Karpas-422 (cell line): ENCODE measurements at regions not wholly inside any gene's neighbourhood (a gene's known extent, or its start where the extent isn't known, plus 50 kb on each side); places are given as distances from the start of the nearest gene placed in this dataset.

Source experiments
- DNase-seq: peaks from one replicate; pipeline ENCODE4 v3.0.0-alpha.2; 2015
- H2AFZ ChIP-seq: fragments of 200-600 bp; sonication (generic); 2 replicates; pipeline ENCODE4 v1.6.1; 2014; ENCODE audit warnings: antibody characterized with exemption, low read length, mixed read lengths
- H3K27ac ChIP-seq: fragments of 200-600 bp; sonication (generic); 2 replicates; pipeline ENCODE4 v1.5.1; 2014; ENCODE audit warnings: mild to moderate bottlenecking, low read length, moderate library complexity
- H3K27me3 ChIP-seq: fragments of 200-600 bp; sonication (generic); 2 replicates; pipeline ENCODE4 v1.6.1; 2014; ENCODE audit warnings: low read length, mixed read lengths
- H3K36me3 ChIP-seq: fragments of 200-600 bp; sonication (generic); 2 replicates; pipeline ENCODE4 v1.6.1; 2014; ENCODE audit warnings: low read length, mixed read lengths; ENCODE audit not compliant: insufficient read depth
- H3K4me1 ChIP-seq: fragments of 200-600 bp; sonication (generic); 2 replicates; pipeline ENCODE4 v1.6.1; 2014; ENCODE audit warnings: mild to moderate bottlenecking, low read length, mixed read lengths
- H3K4me2 ChIP-seq: fragments of 200-600 bp; sonication (generic); 2 replicates; pipeline ENCODE4 v1.6.1; 2014; ENCODE audit warnings: low read length, low read depth, mild to moderate bottlenecking; ENCODE audit not compliant: poor library complexity, severe bottlenecking
- H3K4me3 ChIP-seq: fragments of 200-600 bp; sonication (generic); 2 replicates; pipeline ENCODE4 v1.5.1; 2014; ENCODE audit warnings: mild to moderate bottlenecking, antibody characterized with exemption, low read length, mixed read lengths
- H3K79me2 ChIP-seq: fragments of 200-600 bp; sonication (generic); 2 replicates; pipeline ENCODE4 v1.6.1; 2014; ENCODE audit warnings: mild to moderate bottlenecking, low read length, mixed read lengths
- H3K9ac ChIP-seq: fragments of 200-600 bp; sonication (generic); 2 replicates; pipeline ENCODE4 v1.6.0; 2014; ENCODE audit warnings: low read length
- H3K9me2 ChIP-seq: fragments of 200-600 bp; sonication (generic), shearing (Covaris generic); replicated peaks from 2 replicates; pipeline ENCODE4 v1.6.0; 2014; ENCODE audit warnings: mild to moderate bottlenecking, low read length, moderate library complexity; ENCODE audit not compliant: insufficient read depth
- H3K9me3 ChIP-seq: fragments of 300-700, 200-600 bp; sonication (generic); 2 replicates; pipeline ENCODE4 v1.6.1; 2014; ENCODE audit warnings: low read length, mixed read lengths
- H4K20me1 ChIP-seq: fragments of 200-600 bp; sonication (generic); 2 replicates; pipeline ENCODE4 v1.6.1; 2014; ENCODE audit warnings: mild to moderate bottlenecking, antibody characterized with exemption, low read length, low read depth; ENCODE audit not compliant: insufficient read depth

DNA sequence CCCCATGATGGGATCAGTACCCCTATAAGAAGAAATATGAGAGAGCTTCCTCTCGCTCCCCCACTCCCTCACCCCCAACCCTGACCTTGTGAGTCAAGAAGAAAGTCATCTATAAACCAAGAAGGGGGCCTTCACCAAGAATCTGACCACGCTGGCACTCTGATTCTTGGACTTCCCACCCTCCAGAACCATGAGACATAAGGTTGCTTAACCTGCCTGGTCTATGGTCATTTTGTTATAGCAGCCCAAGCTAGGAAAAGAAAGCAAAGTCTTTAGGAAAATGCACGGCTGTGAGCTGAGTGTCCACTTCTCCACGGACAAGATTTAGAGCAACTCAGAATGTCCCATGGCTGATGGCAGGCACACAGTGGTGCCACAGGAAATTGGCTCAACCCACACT is 333.5 kb downstream of the SOX9 start:
- DNase-seq, result no peak
- H3K4me2 ChIP-seq, result no peak overlapping the region
- H2AFZ ChIP-seq, result no peak overlapping the region
- no peak overlapping the region for H3K9ac ChIP-seq
- no peaks in the 10 kb centered on the region for H3K79me2 ChIP-seq
- no peaks in the 10 kb centered on the region for H3K4me1 ChIP-seq
- H4K20me1 ChIP-seq, result no peaks in the 10 kb centered on the region
- H3K27me3 ChIP-seq, result 0 out of 2 replicates have a peak, but pooled peaks cover 3% of the 10 kb centered on the region
- H3K4me3 ChIP-seq, result no peak overlapping the region
- H3K9me2 ChIP-seq, result no peaks in the 10 kb centered on the region
- no peak overlapping the region for H3K27ac ChIP-seq
- H3K36me3 ChIP-seq, result no peaks in the 10 kb centered on the region
- no peaks in the 10 kb centered on the region for H3K9me3 ChIP-seq

DNA sequence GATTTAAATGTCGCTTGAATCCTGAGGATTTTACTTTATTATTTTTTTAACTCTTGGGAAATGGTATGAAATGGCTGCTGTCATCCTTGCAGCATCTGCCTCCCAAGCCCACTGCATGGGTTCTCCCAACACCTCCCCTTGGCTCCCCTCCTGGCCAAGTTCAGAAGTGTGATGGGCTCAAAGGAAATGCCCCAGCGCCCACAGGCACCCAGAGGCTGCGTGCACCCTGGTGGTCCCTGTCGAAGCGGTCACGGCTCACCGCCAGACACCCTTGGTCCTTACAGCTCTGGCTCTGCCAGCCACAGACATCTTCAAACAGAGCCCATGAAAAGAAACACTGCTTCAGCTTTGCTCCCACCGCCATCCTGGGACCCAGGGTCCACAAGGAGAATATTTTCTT is 334.7 kb downstream of the SOX9 start:
- no peak for DNase-seq
- no peak overlapping the region for H3K4me3 ChIP-seq
- H3K9me3 ChIP-seq, result no peaks in the 10 kb centered on the region
- no peak overlapping the region for H3K27ac ChIP-seq
- no peaks in the 10 kb centered on the region for H3K4me1 ChIP-seq
- no peaks in the 10 kb centered on the region for H3K79me2 ChIP-seq
- 0 out of 2 replicates have a peak, but pooled peaks cover 3% of the 10 kb centered on the region for H3K27me3 ChIP-seq
- no peaks in the 10 kb centered on the region for H4K20me1 ChIP-seq
- H3K36me3 ChIP-seq, result no peaks in the 10 kb centered on the region
- no peak overlapping the region for H2AFZ ChIP-seq
- H3K9me2 ChIP-seq, result no peaks in the 10 kb centered on the region
- no peak overlapping the region for H3K4me2 ChIP-seq
- no peak overlapping the region for H3K9ac ChIP-seq

DNA sequence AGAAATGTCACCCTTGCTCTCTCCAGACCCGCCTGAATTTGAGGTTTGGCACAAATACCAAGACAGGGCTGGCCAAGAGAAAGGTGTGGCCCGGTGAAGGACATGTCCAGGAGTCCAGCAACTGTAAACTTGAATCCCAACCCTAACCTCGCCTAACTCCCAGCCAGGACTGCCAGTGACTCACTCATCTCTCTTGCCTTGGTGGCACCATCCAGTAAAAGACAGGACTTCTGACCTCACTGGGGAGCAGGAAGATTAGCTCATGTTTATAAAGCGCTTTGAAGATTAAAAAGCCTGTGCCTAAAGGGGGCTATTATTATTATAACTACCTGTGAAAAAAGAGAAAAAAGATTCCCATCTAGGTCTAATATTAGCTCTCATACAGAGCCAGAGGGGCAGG is 335.3 kb downstream of the SOX9 start:
- Histone ChIP-seq H3K9me2 (no peaks in the 10 kb centered on the region), H3K4me3 (no peak overlapping the region), H3K9ac (no peak overlapping the region), H3K27ac (no peak overlapping the region), H3K36me3 (no peaks in the 10 kb centered on the region), H3K4me1 (no peaks in the 10 kb centered on the region), H3K79me2 (no peaks in the 10 kb centered on the region), H3K27me3 (0 out of 2 replicates have a peak, but pooled peaks cover 3% of the 10 kb centered on the region), H3K9me3 (no peaks in the 10 kb centered on the region), H2AFZ (no peak overlapping the region), H3K4me2 (no peak overlapping the region), H4K20me1 (no peaks in the 10 kb centered on the region)
- DNase-seq, result no peak

DNA sequence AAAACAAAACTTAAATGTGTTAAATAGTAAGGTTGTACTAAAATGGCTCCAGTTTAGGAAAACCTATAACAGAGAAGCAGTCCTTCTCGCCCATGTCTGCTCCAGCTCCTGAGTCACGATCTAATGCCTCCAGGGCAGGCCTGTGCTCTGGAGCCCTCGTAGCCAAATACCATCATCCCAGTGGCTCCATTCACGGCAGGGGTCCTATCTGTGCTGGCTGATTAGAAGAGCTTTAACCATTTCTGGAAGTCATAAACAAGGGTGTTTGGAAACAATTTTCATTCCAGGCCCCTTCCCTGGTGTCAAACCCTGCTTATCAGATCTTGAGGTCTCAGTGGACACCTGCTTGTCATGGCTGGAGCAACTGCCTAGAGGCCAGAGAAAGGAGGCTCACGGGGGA is 336.9 kb downstream of the SOX9 start:
- Histone ChIP-seq H4K20me1 (no peaks in the 10 kb centered on the region), H3K9me3 (no peaks in the 10 kb centered on the region), H3K4me1 (no peaks in the 10 kb centered on the region), H2AFZ (no peak overlapping the region), H3K36me3 (no peaks in the 10 kb centered on the region), H3K9ac (no peak overlapping the region), H3K9me2 (no peaks in the 10 kb centered on the region), H3K4me2 (no peak overlapping the region), H3K4me3 (no peak overlapping the region), H3K79me2 (no peaks in the 10 kb centered on the region), H3K27ac (no peak overlapping the region), H3K27me3 (0 out of 2 replicates have a peak, but pooled peaks cover 3% of the 10 kb centered on the region)
- DNase-seq, result no peak

DNA sequence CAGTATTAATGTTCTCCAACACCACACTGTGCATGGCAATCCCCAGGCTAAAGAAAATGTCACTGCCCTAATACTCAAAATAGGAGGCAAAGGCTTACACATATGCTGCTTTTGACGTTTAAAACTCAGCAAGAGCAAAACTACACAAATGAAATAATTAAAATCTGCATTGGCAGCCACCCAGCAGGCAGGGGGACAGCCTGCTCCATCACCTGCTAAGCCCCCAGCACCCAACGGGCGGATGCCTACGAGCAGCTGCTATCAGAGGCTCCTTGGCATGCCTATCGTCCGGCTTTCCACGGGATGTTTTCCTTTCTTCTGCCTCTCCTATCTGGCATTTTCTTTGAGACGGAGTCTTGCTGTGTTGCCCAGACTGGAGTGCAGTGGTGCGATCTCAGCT is 337.5 kb downstream of the SOX9 start:
- Histone ChIP-seq H3K4me3 (no peak overlapping the region), H3K79me2 (no peaks in the 10 kb centered on the region), H3K36me3 (no peaks in the 10 kb centered on the region), H3K27me3 (no peaks in the 10 kb centered on the region), H3K4me2 (no peak overlapping the region), H3K9me3 (no peaks in the 10 kb centered on the region), H4K20me1 (no peaks in the 10 kb centered on the region), H2AFZ (no peak overlapping the region), H3K9ac (no peak overlapping the region), H3K27ac (no peak overlapping the region), H3K9me2 (no peaks in the 10 kb centered on the region), H3K4me1 (peaks cover under 1% of the 10 kb centered on the region)
- DNase-seq, result no peak

DNA sequence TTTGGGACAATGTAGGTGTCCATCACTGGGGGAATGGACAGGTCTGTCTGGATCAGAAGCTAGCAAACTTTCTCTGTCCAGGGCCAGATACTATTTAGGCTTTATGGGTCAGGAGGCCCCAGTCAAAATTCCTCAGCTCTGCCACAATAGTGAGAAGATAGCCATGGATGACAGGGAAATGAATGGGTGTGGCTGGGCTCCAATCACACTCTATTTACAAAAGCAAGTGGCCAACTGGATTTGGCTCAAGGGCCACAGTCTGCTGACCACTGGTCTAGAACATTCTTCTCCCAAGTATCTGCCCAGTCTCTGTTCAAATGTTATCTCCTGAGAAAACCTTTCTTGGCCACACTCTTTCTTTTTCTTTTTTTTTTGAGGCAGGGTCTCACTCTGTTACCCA is 339.9 kb downstream of the SOX9 start:
- Histone ChIP-seq H2AFZ (no peak overlapping the region), H3K4me2 (no peak overlapping the region), H3K9ac (no peak overlapping the region)

DNA sequence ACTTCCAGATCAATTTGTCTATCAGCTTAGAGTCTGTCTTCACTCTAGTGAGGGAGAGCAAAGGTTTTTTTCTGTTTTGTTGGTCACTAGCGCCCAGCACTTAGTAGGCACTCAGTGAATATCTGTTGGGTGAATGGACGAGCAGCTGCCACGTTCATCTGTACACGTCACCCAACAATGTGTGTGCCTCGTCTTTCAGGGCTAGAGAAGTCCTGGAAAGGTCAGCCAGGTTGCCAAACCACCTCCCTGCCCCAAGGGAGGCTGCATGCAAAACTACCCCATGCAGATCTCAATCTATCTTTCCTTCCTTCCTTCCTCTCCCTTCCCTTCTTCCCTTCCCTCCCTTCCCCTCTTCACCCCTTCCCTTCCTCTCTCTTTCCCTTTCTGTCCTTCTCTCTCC is 340.9 kb downstream of the SOX9 start:
- no peaks in the 10 kb centered on the region for H3K9me3 ChIP-seq

More for the DNA sequence above, 339.9 kb downstream of the SOX9 start:
- no peaks in the 10 kb centered on the region for H3K9me3 ChIP-seq
- no peaks in the 10 kb centered on the region for H3K27me3 ChIP-seq
- H3K27ac ChIP-seq, result no peak overlapping the region
- H3K79me2 ChIP-seq, result no peaks in the 10 kb centered on the region
- H3K36me3 ChIP-seq, result no peaks in the 10 kb centered on the region
- H3K4me3 ChIP-seq, result no peak overlapping the region
- peaks cover 17% of the 10 kb centered on the region for H3K4me1 ChIP-seq
- no peaks in the 10 kb centered on the region for H4K20me1 ChIP-seq
- no peaks in the 10 kb centered on the region for H3K9me2 ChIP-seq
- no peak for DNase-seq

DNA sequence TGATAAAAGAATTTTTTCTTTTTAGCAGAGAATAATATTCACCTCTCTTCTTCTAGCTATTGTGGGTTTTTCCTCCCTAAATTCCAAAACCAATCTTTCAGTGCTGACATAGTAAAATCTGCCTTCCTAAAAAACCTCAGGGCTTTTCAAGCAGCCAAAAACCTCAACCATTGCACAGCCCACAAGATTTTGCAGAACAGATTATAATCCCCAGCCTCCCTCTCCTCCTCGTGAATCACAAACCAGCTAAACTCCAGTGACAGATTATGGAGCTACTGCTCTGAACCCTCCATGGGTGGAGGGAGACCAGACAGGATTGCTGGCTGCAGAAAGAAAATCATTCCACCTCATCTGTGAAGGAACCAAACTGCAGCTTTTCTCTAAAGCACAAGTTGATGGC is 341.6 kb downstream of the SOX9 start:
- H3K27me3 ChIP-seq, result no peaks in the 10 kb centered on the region
- H3K9me3 ChIP-seq, result no peaks in the 10 kb centered on the region
- no peaks in the 10 kb centered on the region for H3K9me2 ChIP-seq
- H2AFZ ChIP-seq, result no peak overlapping the region
- no peak overlapping the region for H3K27ac ChIP-seq
- H3K4me3 ChIP-seq, result no peak overlapping the region
- H3K79me2 ChIP-seq, result no peaks in the 10 kb centered on the region
- H3K4me1 ChIP-seq, result peaks cover 33% of the 10 kb centered on the region
- H3K36me3 ChIP-seq, result no peaks in the 10 kb centered on the region
- no peaks in the 10 kb centered on the region for H4K20me1 ChIP-seq
- H3K9ac ChIP-seq, result no peak overlapping the region
- H3K4me2 ChIP-seq, result no peak overlapping the region
- no peak for DNase-seq

More for the DNA sequence above, 340.9 kb downstream of the SOX9 start:
- no peak for DNase-seq
- Histone ChIP-seq H3K4me2 (no peak overlapping the region), H3K79me2 (no peaks in the 10 kb centered on the region), H3K4me3 (no peak overlapping the region), H3K9ac (no peak overlapping the region), H3K27ac (no peak overlapping the region), H2AFZ (no peak overlapping the region), H3K27me3 (no peaks in the 10 kb centered on the region), H3K36me3 (no peaks in the 10 kb centered on the region), H4K20me1 (no peaks in the 10 kb centered on the region), H3K4me1 (peaks cover 28% of the 10 kb centered on the region), H3K9me2 (no peaks in the 10 kb centered on the region)

DNA sequence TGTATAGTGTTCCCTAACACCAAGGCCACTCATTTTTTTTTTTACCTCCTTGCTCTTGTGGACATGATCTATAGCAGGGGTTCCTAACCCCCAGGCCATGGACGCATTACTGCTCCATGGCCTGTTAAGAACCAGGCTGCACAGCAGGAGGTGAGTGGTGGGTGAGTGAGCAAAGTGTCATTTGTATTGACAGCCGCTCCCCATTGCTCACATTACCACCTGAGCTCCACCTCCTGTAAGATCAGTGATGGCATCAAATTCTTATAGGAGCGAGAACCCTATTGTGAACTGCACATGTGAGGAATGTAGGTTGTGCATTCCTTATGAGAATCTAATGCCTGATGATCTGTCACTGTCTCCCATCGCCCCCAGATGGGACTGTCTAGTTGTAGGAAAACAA is 342.0 kb downstream of the SOX9 start:
- no peaks in the 10 kb centered on the region for H3K79me2 ChIP-seq

More for the DNA sequence above, 342.0 kb downstream of the SOX9 start:
- Histone ChIP-seq H3K9ac (no peak overlapping the region), H3K4me3 (no peak overlapping the region), H3K9me3 (no peaks in the 10 kb centered on the region), H3K4me2 (no peak overlapping the region), H3K36me3 (no peaks in the 10 kb centered on the region), H3K4me1 (peaks cover 37% of the 10 kb centered on the region), H3K27me3 (no peaks in the 10 kb centered on the region), H2AFZ (no peak overlapping the region), H4K20me1 (no peaks in the 10 kb centered on the region), H3K27ac (no peak overlapping the region), H3K9me2 (no peaks in the 10 kb centered on the region)
- no peak for DNase-seq
